Gastrocnemius medialis (tissue), 4 donors: ENCODE measurements at regions not wholly inside any gene's neighbourhood (a gene's known extent, or its start where the extent isn't known, plus 50 kb on each side); places are given as distances from the start of the nearest gene placed in this dataset.

Experiments used
- POLR2A ChIP-seq, 2 donors: fragments of 450-650 bp; IDR thresholded peaks; one replicate each; pipeline ENCODE4 v1.6.1; 2017; ENCODE audit warnings: antibody characterized with exemption in 2 of 2, mild to moderate bottlenecking in 2 of 2, moderate library complexity in 2 of 2
- TF ChIP-seq, protein P1 (sequence below), 5 experiments: fragments of 450-650 bp in 3 of 5; fragments of 200-600 bp in 2 of 5; sonication (generic) in 2 of 5; IDR thresholded peaks in 4 of 5; conservative IDR thresholded peaks in 1 of 5; 1 replicate in 4 of 5; 2 replicates in 1 of 5; pipeline ENCODE4 v1.5.1; 2016 to 2019; ENCODE audit warnings: antibody characterized with exemption in 5 of 5, mild to moderate bottlenecking in 3 of 5, moderate library complexity in 3 of 5

DNA sequence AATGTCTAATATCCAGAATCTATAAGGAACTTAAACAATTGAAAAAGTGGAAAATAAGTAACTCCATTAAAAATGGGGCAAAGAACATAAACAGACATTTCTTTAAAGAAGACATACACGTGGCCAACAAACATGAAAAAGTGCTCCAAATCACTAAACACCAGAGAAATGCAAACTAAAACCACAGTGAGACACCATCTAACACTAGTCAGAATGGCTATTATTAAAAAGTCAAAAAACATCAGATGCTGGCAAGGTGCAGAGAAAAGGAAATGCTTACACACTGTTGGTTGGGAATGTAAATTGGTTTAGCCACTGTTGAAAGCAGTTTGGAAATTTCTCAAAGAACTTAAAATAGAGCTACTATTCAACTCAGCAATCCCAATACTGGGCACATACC, 169.2 kb upstream of the MANEA start:
- TF ChIP-seq, protein P1, sequence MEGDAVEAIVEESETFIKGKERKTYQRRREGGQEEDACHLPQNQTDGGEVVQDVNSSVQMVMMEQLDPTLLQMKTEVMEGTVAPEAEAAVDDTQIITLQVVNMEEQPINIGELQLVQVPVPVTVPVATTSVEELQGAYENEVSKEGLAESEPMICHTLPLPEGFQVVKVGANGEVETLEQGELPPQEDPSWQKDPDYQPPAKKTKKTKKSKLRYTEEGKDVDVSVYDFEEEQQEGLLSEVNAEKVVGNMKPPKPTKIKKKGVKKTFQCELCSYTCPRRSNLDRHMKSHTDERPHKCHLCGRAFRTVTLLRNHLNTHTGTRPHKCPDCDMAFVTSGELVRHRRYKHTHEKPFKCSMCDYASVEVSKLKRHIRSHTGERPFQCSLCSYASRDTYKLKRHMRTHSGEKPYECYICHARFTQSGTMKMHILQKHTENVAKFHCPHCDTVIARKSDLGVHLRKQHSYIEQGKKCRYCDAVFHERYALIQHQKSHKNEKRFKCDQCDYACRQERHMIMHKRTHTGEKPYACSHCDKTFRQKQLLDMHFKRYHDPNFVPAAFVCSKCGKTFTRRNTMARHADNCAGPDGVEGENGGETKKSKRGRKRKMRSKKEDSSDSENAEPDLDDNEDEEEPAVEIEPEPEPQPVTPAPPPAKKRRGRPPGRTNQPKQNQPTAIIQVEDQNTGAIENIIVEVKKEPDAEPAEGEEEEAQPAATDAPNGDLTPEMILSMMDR (IDR thresholded peaks at IDR 0.05 in 4 of 5, conservative IDR thresholded peaks at IDR 0.05 in 1 of 5): no peak
- TF ChIP-seq POLR2A (IDR thresholded peaks at IDR 0.05): no peak
